Amniotic epithelial cell (primary cell): ENCODE measurements at regions not wholly inside any gene's neighbourhood (a gene's known extent, or its start where the extent isn't known, plus 50 kb on each side); places are given as distances from the start of the nearest gene placed in this dataset.

ENCODE experiments used
- DNase-seq: peaks from one replicate; pipeline ENCODE4 v3.0.0-alpha.2; 2010; ENCODE audit warnings: low read depth

GRCh38 chr3:72698154-72698917 lies 149.9 kb downstream of the SHQ1 start:
- peak; percentile 19 for DNase-seq

- DNase-seq, result no peak
These were observed 150.5 kb downstream of the SHQ1 start for GRCh38 chr3:72697717-72698116.

GRCh38 chr3:72696815-72697214 lies 151.4 kb downstream of the SHQ1 start:
- DNase-seq, result no peak

GRCh38 chr3:72694398-72694797 lies 153.8 kb downstream of the SHQ1 start:
- DNase-seq, result peak; percentile 68

- no peak for DNase-seq
These were observed 155.3 kb downstream of the SHQ1 start for GRCh38 chr3:72692990-72693389.

GRCh38 chr3:72690629-72691028 lies 157.6 kb downstream of the SHQ1 start:
- DNase-seq, result peak; percentile 32

- DNase-seq, result no peak
These were observed 165.3 kb downstream of the SHQ1 start for GRCh38 chr3:72682936-72683452.

- DNase-seq, result no peak
These were observed 166.6 kb downstream of the SHQ1 start for GRCh38 chr3:72681598-72681997.

GRCh38 chr3:72680766-72681165 lies 167.5 kb downstream of the SHQ1 start:
- DNase-seq, result no peak

- DNase-seq, result peak; percentile 44
These were observed 168.6 kb downstream of the SHQ1 start for GRCh38 chr3:72679540-72680198.

GRCh38 chr3:72678867-72679266 lies 169.4 kb downstream of the SHQ1 start:
- no peak for DNase-seq

GRCh38 chr3:72678380-72678779 lies 169.9 kb downstream of the SHQ1 start:
- no peak for DNase-seq

GRCh38 chr3:72675243-72675642 lies 173.0 kb downstream of the SHQ1 start:
- peak; percentile 37 for DNase-seq

GRCh38 chr3:72673011-72673771 lies 175.1 kb downstream of the SHQ1 start:
- no peak for DNase-seq

GRCh38 chr3:72669224-72669623 lies 179.0 kb downstream of the SHQ1 start:
- DNase-seq, result no peak

- DNase-seq, result no peak
These were observed 181.8 kb downstream of the SHQ1 start for GRCh38 chr3:72666447-72666755.

- peak; percentile 17 for DNase-seq
These were observed 182.4 kb downstream of the SHQ1 start for GRCh38 chr3:72665701-72666446.

GRCh38 chr3:72665103-72665502 lies 183.1 kb downstream of the SHQ1 start:
- no peak for DNase-seq

- DNase-seq, result peak; percentile 10
These were observed 183.9 kb downstream of the SHQ1 start for GRCh38 chr3:72664184-72664975.

- DNase-seq, result peak; percentile 28
These were observed 184.8 kb downstream of the SHQ1 start for GRCh38 chr3:72663429-72663828.

- DNase-seq, result peak; percentile 64
These were observed 187.2 kb downstream of the SHQ1 start for GRCh38 chr3:72661115-72661457.
